ENCODE measurements at regions not wholly inside any gene's neighbourhood (a gene's known extent, or its start where the extent isn't known, plus 50 kb on each side); places are given as distances from the start of the nearest gene placed in this dataset.

GRCh38 chr7:106776618-106777347, 88.3 kb upstream of the PIK3CG start:
- DNase-seq, result no peak

- no peak for DNase-seq
Measured at GRCh38 chr7:106777674-106778299, 87.3 kb upstream of the PIK3CG start.

- no peak for DNase-seq
Measured at GRCh38 chr7:106778656-106779250, 86.3 kb upstream of the PIK3CG start.

GRCh38 chr7:106779877-106780276, 85.2 kb upstream of the PIK3CG start:
- no peak for DNase-seq

GRCh38 chr7:106781007-106781406, 84.1 kb upstream of the PIK3CG start:
- no peak for DNase-seq

- no peak for DNase-seq
Measured at GRCh38 chr7:106781828-106782544, 83.1 kb upstream of the PIK3CG start.

GRCh38 chr7:106783286-106783685, 81.8 kb upstream of the PIK3CG start:
- DNase-seq, result no peak

- no peak for DNase-seq
Measured at GRCh38 chr7:106788637-106789036, 76.4 kb upstream of the PIK3CG start.

GRCh38 chr7:106791526-106791925, 73.6 kb upstream of the PIK3CG start:
- DNase-seq, result no peak

GRCh38 chr7:106792233-106792926, 72.7 kb upstream of the PIK3CG start:
- DNase-seq, result no peak

GRCh38 chr7:106793015-106793975, 71.8 kb upstream of the PIK3CG start:
- DNase-seq, result peak; percentile 20

- DNase-seq, result no peak
Measured at GRCh38 chr7:106794276-106795083, 70.6 kb upstream of the PIK3CG start.

GRCh38 chr7:106795084-106795876, 69.8 kb upstream of the PIK3CG start:
- no peak for DNase-seq

- DNase-seq, result no peak
Measured at GRCh38 chr7:106795877-106796231, 69.2 kb upstream of the PIK3CG start.

- DNase-seq, result no peak
Measured at GRCh38 chr7:106797937-106798336, 67.1 kb upstream of the PIK3CG start.

GRCh38 chr7:106802589-106802988, 62.5 kb upstream of the PIK3CG start:
- no peak for DNase-seq

- DNase-seq, result no peak
Measured at GRCh38 chr7:106806556-106806955, 58.5 kb upstream of the PIK3CG start.

- DNase-seq, result no peak
Measured at GRCh38 chr7:106807474-106807873, 57.6 kb upstream of the PIK3CG start.

GRCh38 chr7:106808967-106809635, 56.0 kb upstream of the PIK3CG start:
- DNase-seq, result no peak

- DNase-seq, result no peak
Measured at GRCh38 chr7:106811472-106811871, 53.6 kb upstream of the PIK3CG start.
